HK-2 (cell line): ENCODE measurements at regions not wholly inside any gene's neighbourhood (a gene's known extent, or its start where the extent isn't known, plus 50 kb on each side); places are given as distances from the start of the nearest gene placed in this dataset.
"Not testable (repeated sequence)": the region's sequence is repeated elsewhere in the genome, so short reads cannot be mapped to it uniquely, and the experiment has no call there.

Experiments used
- DNase-seq: peaks from one replicate; pipeline ENCODE4 v3.0.0-alpha.2; 2018; ENCODE audit not compliant: unreplicated experiment

- not testable (repeated sequence) for DNase-seq
These were observed 51.5 kb upstream of the MUC20 start for GRCh38 chr3:195669310-195669709.

- not testable (repeated sequence) for DNase-seq
These were observed 52.5 kb upstream of the MUC20 start for GRCh38 chr3:195668131-195668766.

GRCh38 chr3:195665311-195665710 is 55.5 kb upstream of the MUC20 start:
- not testable (repeated sequence) for DNase-seq

GRCh38 chr3:195664131-195664530 is 56.6 kb upstream of the MUC20 start:
- not testable (repeated sequence) for DNase-seq

- DNase-seq = not testable (repeated sequence)
These were observed 61.6 kb upstream of the MUC20 start for GRCh38 chr3:195659136-195659533.

GRCh38 chr3:195658381-195659135 is 62.2 kb upstream of the MUC20 start:
- not testable (repeated sequence) for DNase-seq

GRCh38 chr3:195657475-195658372 is 63.1 kb upstream of the MUC20 start:
- peak; percentile 84 for DNase-seq

GRCh38 chr3:195656091-195656490 is 64.7 kb upstream of the MUC20 start:
- DNase-seq = not testable (repeated sequence)

- not testable (repeated sequence) for DNase-seq
These were observed 66.0 kb upstream of the MUC20 start for GRCh38 chr3:195654746-195655145.

- not testable (repeated sequence) for DNase-seq
These were observed 66.6 kb upstream of the MUC20 start for GRCh38 chr3:195654138-195654537.

- DNase-seq = not testable (repeated sequence)
These were observed 67.1 kb upstream of the MUC20 start for GRCh38 chr3:195653641-195654040.

GRCh38 chr3:195647912-195648702 is 64.4 kb upstream of the APOD start:
- not testable (repeated sequence) for DNase-seq

- DNase-seq = not testable (repeated sequence)
These were observed 62.1 kb upstream of the APOD start for GRCh38 chr3:195645872-195646271.

- not testable (repeated sequence) for DNase-seq
These were observed 59.5 kb upstream of the APOD start for GRCh38 chr3:195643245-195643644.

- not testable (repeated sequence) for DNase-seq
These were observed 58.6 kb upstream of the APOD start for GRCh38 chr3:195642311-195642710.

- not testable (repeated sequence) for DNase-seq
These were observed 54.7 kb upstream of the APOD start for GRCh38 chr3:195638456-195638855.

- DNase-seq = not testable (repeated sequence)
These were observed 53.9 kb upstream of the APOD start for GRCh38 chr3:195637473-195638233.

GRCh38 chr3:195637011-195637410 is 53.3 kb upstream of the APOD start:
- not testable (repeated sequence) for DNase-seq

GRCh38 chr3:195635898-195636685 is 52.4 kb upstream of the APOD start:
- DNase-seq = peak; percentile 12
